GM12878 (cell line): ENCODE measurements at regions not wholly inside any gene's neighbourhood (a gene's known extent, or its start where the extent isn't known, plus 50 kb on each side); places are given as distances from the start of the nearest gene placed in this dataset.

Experiments used
- CTCF ChIP-seq, 3 experiments: IDR thresholded peaks in 2 of 3; conservative IDR thresholded peaks in 1 of 3; 2 replicates each; pipeline ENCODE4 v1.5.1; 2011; ENCODE audit warnings: low read depth in 3 of 3, low read length in 3 of 3, mild to moderate bottlenecking in 3 of 3, control low read depth in 2 of 3, moderate library complexity in 2 of 3, inconsistent platforms in 1 of 3, mixed read lengths in 1 of 3; ENCODE audit not compliant: control insufficient read depth in 2 of 3, insufficient read depth in 1 of 3; ENCODE audit errors: extremely low read depth in 1 of 3
- SP1 ChIP-seq: IDR thresholded peaks from one replicate; pipeline ENCODE4 v1.6.1; 2011; ENCODE audit warnings: low read depth, low read length
- TCF7 ChIP-seq: IDR thresholded peaks from 2 replicates; pipeline ENCODE4 v1.6.1; 2014; ENCODE audit warnings: antibody characterized with exemption, borderline replicate concordance

- no peak for TF ChIP-seq TCF7
- no peak for TF ChIP-seq CTCF (IDR thresholded peaks at IDR 0.05 in 2 of 3, conservative IDR thresholded peaks at IDR 0.05 in 1 of 3; ENCODE audit: control insufficient read depth in 2 of 3, extremely low read depth in 1 of 3, insufficient read depth in 1 of 3, low read depth in 3 of 3, low read length in 3 of 3)
- no peak for TF ChIP-seq SP1
Measured at GRCh38 chr4:34464196-34464595, 1780.1 kb downstream of the ARAP2 start.
